IMR-90 (cell line): ENCODE measurements at regions not wholly inside any gene's neighbourhood (a gene's known extent, or its start where the extent isn't known, plus 50 kb on each side); places are given as distances from the start of the nearest gene placed in this dataset.

Experiments used
- ATAC-seq: fragments of 200-7000 bp; cut with Tn5 transposase; 2 replicates; pipeline ENCODE4 v1.9.1; 2020; ENCODE audit warnings: low read depth, mild to moderate bottlenecking, moderate library complexity
- BruUV-seq: library from RNA; stranded (reverse); fragments of 400-500 nt; replicated peaks from 2 replicates; lab custom pipeline; 2021; lab: Mats Ljungman, UMichigan
- CTCF ChIA-PET: fragments of 300-600 bp; formaldehyde crosslinking; extraction: SDS; loops from one replicate; lab custom pipeline; 2021; ENCODE audit warnings: antibody characterized with exemption; lab: Yijun Ruan, JAX
- POLR2A ChIA-PET: fragments of 300-600 bp; sonication (Branson Sonifier 250); formaldehyde crosslinking; loops from one replicate; lab custom pipeline; 2022; ENCODE audit warnings: antibody characterized with exemption; ENCODE audit not compliant: unreplicated experiment; lab: Charles Lee
- DNase-seq: peaks from one replicate; pipeline ENCODE4 v3.0.0; 2013
- H2AFZ ChIP-seq: replicated peaks from 2 replicates; pipeline ENCODE3; 2013; ENCODE audit warnings: low read length, mild to moderate bottlenecking; ENCODE audit not compliant: poor library complexity
- H2AK5ac ChIP-seq: 2 replicates; pipeline ENCODE4 v1.6.1; 2013; ENCODE audit warnings: low read depth, low read length, inconsistent platforms
- H2AK9ac ChIP-seq: replicated peaks from 2 replicates; pipeline ENCODE3; 2013; ENCODE audit warnings: mild to moderate bottlenecking, low read depth, low read length, moderate library complexity; ENCODE audit not compliant: poor library complexity
- H2BK120ac ChIP-seq: 2 replicates; pipeline ENCODE4 v1.6.1; 2013; ENCODE audit warnings: low read depth, low read length, inconsistent platforms
- H2BK15ac ChIP-seq: 3 replicates; pipeline ENCODE4 v1.6.1; 2013; ENCODE audit warnings: low read depth, low read length, inconsistent platforms
- H2BK20ac ChIP-seq: 2 replicates; pipeline ENCODE4 v1.6.1; 2013; ENCODE audit warnings: low read depth, mild to moderate bottlenecking, inconsistent platforms, low read length, moderate library complexity
- H2BK5ac ChIP-seq: 2 replicates; pipeline ENCODE4 v1.6.1; 2013; ENCODE audit warnings: mild to moderate bottlenecking, low read depth, low read length, inconsistent platforms; ENCODE audit not compliant: poor library complexity, severe bottlenecking
- H3K14ac ChIP-seq: replicated peaks from 2 replicates; pipeline ENCODE4 v1.6.1; 2013; ENCODE audit warnings: low read depth, low read length, inconsistent platforms
- H3K18ac ChIP-seq: 2 replicates; pipeline ENCODE4 v1.6.1; 2013; ENCODE audit warnings: low read depth, low read length, control low read depth
- H3K23ac ChIP-seq: 2 replicates; pipeline ENCODE4 v1.6.1; 2013; ENCODE audit warnings: low read depth, low read length, inconsistent platforms
- H3K27ac ChIP-seq: 2 replicates; pipeline ENCODE4 v1.5.1; 2013; ENCODE audit warnings: mild to moderate bottlenecking, control low read depth, low read length; ENCODE audit not compliant: insufficient read depth
- H3K27me3 ChIP-seq: 2 replicates; pipeline ENCODE4 v1.6.1; 2013; ENCODE audit warnings: low read length; ENCODE audit not compliant: control insufficient read depth, insufficient read depth
- H3K36me3 ChIP-seq: 2 replicates; pipeline ENCODE4 v1.6.1; 2013; ENCODE audit warnings: low read length, mixed read lengths; ENCODE audit not compliant: control insufficient read depth, insufficient read depth
- H3K4ac ChIP-seq: 2 replicates; pipeline ENCODE4 v1.6.1; 2013; ENCODE audit warnings: low read depth, low read length, inconsistent platforms
- H3K4me1 ChIP-seq: 2 replicates; pipeline ENCODE4 v1.6.1; 2013; ENCODE audit warnings: low read length, mixed read lengths; ENCODE audit not compliant: control insufficient read depth, insufficient read depth
- H3K4me2 ChIP-seq: 2 replicates; pipeline ENCODE4 v1.6.1; 2013; ENCODE audit warnings: low read depth, mild to moderate bottlenecking, control low read depth, low read length, moderate library complexity
- H3K4me3 ChIP-seq: 2 replicates; pipeline ENCODE4 v1.5.1; 2013; ENCODE audit warnings: low read depth, mild to moderate bottlenecking, control low read depth, low read length, moderate library complexity; ENCODE audit not compliant: insufficient read depth
- H3K56ac ChIP-seq: 2 replicates; pipeline ENCODE4 v1.6.1; 2013; ENCODE audit warnings: low read length, inconsistent platforms; ENCODE audit not compliant: insufficient read depth; ENCODE audit errors: extremely low read depth
- H3K79me1 ChIP-seq, 2 experiments: 2 replicates each; pipeline ENCODE4 v1.6.1; 2013; ENCODE audit warnings: low read length in 2 of 2, inconsistent platforms in 1 of 2, low read depth in 1 of 2
- H3K9ac ChIP-seq: 2 replicates; pipeline ENCODE4 v1.6.1; 2013; ENCODE audit warnings: low read depth, low read length, control low read depth
- H3K9me1 ChIP-seq: 2 replicates; pipeline ENCODE4 v1.6.1; 2013; ENCODE audit warnings: low read length, inconsistent platforms; ENCODE audit not compliant: insufficient read depth
- H3K9me3 ChIP-seq: 2 replicates; pipeline ENCODE4 v1.6.1; 2013; ENCODE audit warnings: low read length; ENCODE audit not compliant: control insufficient read depth, insufficient read depth
- H4K20me1 ChIP-seq: 2 replicates; pipeline ENCODE4 v1.6.1; 2013; ENCODE audit warnings: low read length, inconsistent platforms; ENCODE audit not compliant: insufficient read depth
- H4K5ac ChIP-seq: 2 replicates; pipeline ENCODE4 v1.6.1; 2013; ENCODE audit warnings: mild to moderate bottlenecking, low read depth, low read length, control low read depth
- H4K8ac ChIP-seq, 2 experiments: 2 replicates each; pipeline ENCODE4 v1.6.1; 2013; ENCODE audit warnings: low read depth in 2 of 2, low read length in 2 of 2, control low read depth in 1 of 2, inconsistent platforms in 1 of 2
- H4K91ac ChIP-seq: 2 replicates; pipeline ENCODE4 v1.6.1; 2013; ENCODE audit warnings: low read depth, low read length, inconsistent platforms; ENCODE audit not compliant: insufficient read depth
- BHLHE40 ChIP-seq: fragments of 150-350 bp; IDR thresholded peaks from 2 replicates; pipeline ENCODE4 v1.6.1; 2016; ENCODE audit warnings: mild to moderate bottlenecking, low read depth, low read length
- CHD1 ChIP-seq: IDR thresholded peaks from 2 replicates; pipeline ENCODE4 v1.6.1; 2012; ENCODE audit warnings: low read depth, low read length, improper control_type of control experiment
- ELK1 ChIP-seq: fragments of 150-350 bp; IDR thresholded peaks from 2 replicates; pipeline ENCODE4 v1.6.1; 2016; ENCODE audit warnings: low read depth, mild to moderate bottlenecking, low read length, moderate library complexity, borderline replicate concordance
- FOS ChIP-seq: fragments of 150-350 bp; IDR thresholded peaks from 2 replicates; pipeline ENCODE4 v1.6.1; 2016; ENCODE audit warnings: low read depth, low read length
- MAZ ChIP-seq: IDR thresholded peaks from 2 replicates; pipeline ENCODE4 v1.6.1; 2012; ENCODE audit warnings: low read depth, mild to moderate bottlenecking, low read length, improper control_type of control experiment, moderate library complexity, borderline replicate concordance
- MXI1 ChIP-seq: IDR thresholded peaks from 2 replicates; pipeline ENCODE4 v1.6.1; 2012; ENCODE audit warnings: low read depth, mild to moderate bottlenecking, low read length, moderate library complexity, borderline replicate concordance
- NFE2L2 ChIP-seq: fragments of 150-350 bp; IDR thresholded peaks from 2 replicates; pipeline ENCODE4 v1.6.1; 2016; ENCODE audit warnings: low read depth, mild to moderate bottlenecking, low read length
- POLR2A ChIP-seq: IDR thresholded peaks from 2 replicates; pipeline ENCODE4 v1.6.1; 2012; ENCODE audit warnings: mild to moderate bottlenecking, low read depth, low read length
- RAD21 ChIP-seq: IDR thresholded peaks from 2 replicates; pipeline ENCODE4 v1.6.1; 2012; ENCODE audit warnings: low read length, improper control_type of control experiment
- SMC3 ChIP-seq: fragments of 150-350 bp; IDR thresholded peaks from 2 replicates; pipeline ENCODE4 v1.6.1; 2016; ENCODE audit warnings: low read depth, mild to moderate bottlenecking, antibody characterized with exemption, low read length, moderate library complexity
- WGBS, 2 experiments: methylation state at CpG; one replicate each; pipeline versions ENCODE4 v1.1.5 to v1.1.7; 2013; ENCODE audit warnings: missing lambda C conversion rate in 2 of 2; ENCODE audit not compliant: insufficient read length in 1 of 2; ENCODE audit errors: extremely low coverage in 2 of 2; 5-methylcytosine and 5-hydroxymethylcytosine counted together
- dilution Hi-C: fragments of 300-500 bp; cut with HindIII; formaldehyde crosslinking; loops from one replicate; pipeline ENCODE4 v1.14.3; 2018; ENCODE audit warnings: low sequenced_read_pairs; ENCODE audit not compliant: unreplicated experiment
- in situ Hi-C: fragments of 300-500 bp; cut with MboI; formaldehyde crosslinking; loops from 3 replicates; pipeline ENCODE4 v1.14.3; 2019; ENCODE audit warnings: low sequenced_read_pairs, inconsistent platforms, mixed read lengths
- intact Hi-C: fragments of 100-400 bp; cut with micrococcal nuclease; formaldehyde crosslinking; loops from 2 replicates; pipeline ENCODE4 v1.10.0; 2022
- TF ChIP-seq, protein P1 (sequence below): fragments of 150-350 bp; IDR thresholded peaks from 2 replicates; pipeline ENCODE4 v1.6.1; 2017; ENCODE audit warnings: mild to moderate bottlenecking, antibody characterized with exemption, low read length, low read depth

GRCh38 chr3:110902453-110903085 lies 169.0 kb upstream of the NECTIN3 start:
- 80% methylated on average over 1 of the region's 9 CpGs; no CpG with 5 or more reads in 1 of the 2 experiments for WGBS, 2 experiments
- Histone ChIP-seq H3K14ac (0 out of 2 replicates have a peak overlapping the region, but pooled peaks have one; percentile 21), H4K91ac (no peak overlapping the region), H3K27ac (no peak overlapping the region), H2AK5ac (no peak overlapping the region), H4K8ac (no peak overlapping the region), H3K4me3 (no peak overlapping the region), H3K36me3 (no peaks in the 10 kb centered on the region), H4K20me1 (no peaks in the 10 kb centered on the region), H3K9me3 (no peaks in the 10 kb centered on the region), H2BK120ac (no peak overlapping the region), H3K27me3 (no peaks in the 10 kb centered on the region), H2AFZ (peak overlapping the region; percentile 10), H3K4me2 (no peak overlapping the region), H3K4me1 (no peaks in the 10 kb centered on the region), H3K4ac (no peak overlapping the region), H3K18ac (no peak overlapping the region), H3K9me1 (no peaks in the 10 kb centered on the region), H2BK5ac (no peak overlapping the region), H2BK20ac (no peak overlapping the region), H3K23ac (no peak overlapping the region), H3K79me1 (no peaks in the 10 kb centered on the region), H3K56ac (no peak overlapping the region), H2BK15ac (no peak overlapping the region), H3K9ac (no peak overlapping the region), H4K5ac (no peak overlapping the region), H2AK9ac (no peak overlapping the region)
- dilution Hi-C loops (no loop called here), intact Hi-C loops (no loop called here), in situ Hi-C loops (no loop called here)
- DNase-seq: no peak
- no TSS peak for BruUV-seq
- TF ChIP-seq FOS (no peak), CHD1 (no peak), MXI1 (no peak), MAZ (no peak), RAD21 (no peak), SMC3 (no peak), NFE2L2 (no peak), ELK1 (no peak), BHLHE40 (no peak), POLR2A (no peak)
- TF ChIP-seq, protein P1, sequence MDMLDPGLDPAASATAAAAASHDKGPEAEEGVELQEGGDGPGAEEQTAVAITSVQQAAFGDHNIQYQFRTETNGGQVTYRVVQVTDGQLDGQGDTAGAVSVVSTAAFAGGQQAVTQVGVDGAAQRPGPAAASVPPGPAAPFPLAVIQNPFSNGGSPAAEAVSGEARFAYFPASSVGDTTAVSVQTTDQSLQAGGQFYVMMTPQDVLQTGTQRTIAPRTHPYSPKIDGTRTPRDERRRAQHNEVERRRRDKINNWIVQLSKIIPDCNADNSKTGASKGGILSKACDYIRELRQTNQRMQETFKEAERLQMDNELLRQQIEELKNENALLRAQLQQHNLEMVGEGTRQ: no peak
- ChIA-PET POLR2A (no interaction called here), CTCF (no interaction called here)
- ATAC-seq: no peak
